Right atrium auricular region (tissue), 2 donors: ENCODE measurements at regions not wholly inside any gene's neighbourhood (a gene's known extent, or its start where the extent isn't known, plus 50 kb on each side); places are given as distances from the start of the nearest gene placed in this dataset.

Experiments
- DNase-seq: peaks from one replicate; pipeline ENCODE4 v3.0.0-alpha.2; 2019; ENCODE audit warnings: low spot score
- H3K27ac ChIP-seq, 2 donors: fragments of 200-600 bp; sonication (generic); 1 replicate in 1 of 2; 2 replicates in 1 of 2; pipeline ENCODE4 v1.5.1; 2016 to 2019
- H3K27me3 ChIP-seq, 2 donors: fragments of 200-600 bp; sonication (generic); one replicate each; pipeline versions ENCODE4 v1.5.1 to v1.6.0; 2017 to 2019
- H3K36me3 ChIP-seq: fragments of 200-600 bp; sonication (generic); one replicate; pipeline ENCODE4 v1.5.1; 2016
- H3K4me1 ChIP-seq, 2 donors: fragments of 200-600 bp; sonication (generic); one replicate each; pipeline versions ENCODE4 v1.5.1 to v1.6.0; 2017 to 2019
- H3K4me3 ChIP-seq, 2 donors: fragments of 200-600 bp; sonication (generic); 1 replicate in 1 of 2; 2 replicates in 1 of 2; pipeline ENCODE4 v1.5.1; 2017 to 2019; ENCODE audit warnings: mild to moderate bottlenecking in 1 of 2, moderate library complexity in 1 of 2
- H3K9me3 ChIP-seq, 2 donors: fragments of 200-600 bp; sonication (generic); one replicate each; pipeline ENCODE4 v1.5.1; 2019
- CTCF ChIP-seq, 2 donors: fragments of 200-600 bp; sonication (generic); IDR thresholded peaks; one replicate each; pipeline ENCODE4 v1.5.1; 2019; ENCODE audit warnings: antibody characterized with exemption in 2 of 2

GRCh38 chr15:96225642-96226259 lies 104.7 kb upstream of the NR2F2 start:
- Histone ChIP-seq H3K4me1 (no peaks in the 10 kb centered on the region), H3K36me3 (no peaks in the 10 kb centered on the region), H3K4me3 (no peak overlapping the region), H3K27ac (no peak overlapping the region), H3K9me3 (no peaks in the 10 kb centered on the region), H3K27me3 (no peaks in the 10 kb centered on the region)
- DNase-seq, result no peak
- TF ChIP-seq CTCF (IDR thresholded peaks at IDR 0.05), result no peak

GRCh38 chr15:96230526-96231181 lies 99.8 kb upstream of the NR2F2 start:
- Histone ChIP-seq H3K4me1 (no peaks in the 10 kb centered on the region), H3K27ac (no peak overlapping the region), H3K27me3 (no peaks in the 10 kb centered on the region), H3K36me3 (no peaks in the 10 kb centered on the region), H3K9me3 (no peaks in the 10 kb centered on the region), H3K4me3 (no peak overlapping the region)
- no peak for TF ChIP-seq CTCF (IDR thresholded peaks at IDR 0.05)
- DNase-seq, result no peak

DNA sequence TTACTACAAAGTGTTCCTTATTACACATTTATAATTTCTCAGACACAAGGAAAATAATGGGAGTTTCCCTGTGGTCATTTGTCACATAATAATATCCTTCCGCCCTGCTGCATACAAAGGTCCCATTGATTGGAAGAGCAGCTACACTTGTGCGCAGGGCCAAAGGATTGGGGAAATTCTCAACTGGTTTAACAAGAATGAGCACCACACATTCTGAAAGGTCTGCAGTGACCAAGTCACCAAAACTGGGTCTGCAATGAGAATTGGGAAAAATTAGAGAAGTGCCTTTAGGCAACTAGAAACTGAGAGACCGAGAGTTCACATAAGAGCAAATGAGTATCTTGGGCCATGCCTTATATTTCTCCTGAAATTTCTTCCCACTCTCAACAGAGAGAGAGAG lies 98.2 kb upstream of the NR2F2 start:
- no peak for DNase-seq
- Histone ChIP-seq H3K4me1 (no peaks in the 10 kb centered on the region), H3K27ac (no peak overlapping the region), H3K36me3 (no peaks in the 10 kb centered on the region), H3K27me3 (no peaks in the 10 kb centered on the region), H3K4me3 (no peak overlapping the region), H3K9me3 (no peaks in the 10 kb centered on the region)
- no peak for TF ChIP-seq CTCF (IDR thresholded peaks at IDR 0.05)

GRCh38 chr15:96234109-96234892 lies 96.2 kb upstream of the NR2F2 start:
- TF ChIP-seq CTCF (IDR thresholded peaks at IDR 0.05), result no peak
- no peak for DNase-seq
- H3K27me3 ChIP-seq, result no peaks in the 10 kb centered on the region
- no peaks in the 10 kb centered on the region for H3K4me1 ChIP-seq
- no peaks in the 10 kb centered on the region for H3K9me3 ChIP-seq
- no peak overlapping the region for H3K27ac ChIP-seq
- no peak overlapping the region for H3K4me3 ChIP-seq
- no peaks in the 10 kb centered on the region for H3K36me3 ChIP-seq

DNA sequence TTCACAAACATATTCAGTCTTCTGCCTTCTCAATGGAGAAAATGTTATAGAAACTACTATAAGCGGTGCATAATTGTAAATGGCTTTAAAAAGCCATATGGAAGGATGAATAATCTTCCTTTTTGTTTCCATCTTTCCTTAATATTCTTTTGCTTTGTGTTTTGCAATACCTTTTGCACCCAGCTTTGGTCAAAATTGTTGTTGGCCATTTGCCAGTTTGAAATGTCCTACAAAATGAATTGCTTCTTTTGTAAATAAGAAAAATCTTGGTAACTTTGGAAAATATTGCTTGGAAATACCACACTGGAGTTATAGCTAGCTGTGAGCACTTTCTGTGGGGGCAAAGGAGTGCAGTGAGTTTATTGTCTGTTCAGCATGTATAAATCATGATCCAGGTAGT lies 93.5 kb upstream of the NR2F2 start:
- peaks cover 0 to 9% of the 10 kb centered on the region in 2 donors for H3K9me3 ChIP-seq
- no peak overlapping the region for H3K4me3 ChIP-seq
- no peak for TF ChIP-seq CTCF (IDR thresholded peaks at IDR 0.05)
- no peaks in the 10 kb centered on the region for H3K27me3 ChIP-seq
- no peak overlapping the region for H3K27ac ChIP-seq
- H3K4me1 ChIP-seq, result no peaks in the 10 kb centered on the region
- no peaks in the 10 kb centered on the region for H3K36me3 ChIP-seq
- DNase-seq, result no peak
